ENCODE measurements at regions not wholly inside any gene's neighbourhood (a gene's known extent, or its start where the extent isn't known, plus 50 kb on each side); places are given as distances from the start of the nearest gene placed in this dataset.

- H3K4me2 ChIP-seq: no peak overlapping the region
- H3K4me1 Mint-ChIP-seq: peaks cover 62% of the 10 kb centered on the region
These were observed 63.3 kb upstream of the PRPS1 start for GRCh38 chrX:107565015-107565414.

More at GRCh38 chrX:107565015-107565414, 63.3 kb upstream of the PRPS1 start:
- TF ChIP-seq CREB1 (CRISPR knock-in tag; IDR thresholded peaks at IDR 0.05; ENCODE audit: low read depth) (no peak), ETS1 (IDR thresholded peaks at IDR 0.05) (no peak), ZNF331 (CRISPR knock-in tag; IDR thresholded peaks at IDR 0.05; ENCODE audit: low read depth) (no peak), EZH2phosphoT487 (IDR thresholded peaks at IDR 0.05; ENCODE audit: unreplicated experiment) (no peak), ZNF114 (CRISPR knock-in tag; IDR thresholded peaks at IDR 0.05) (no peak), ZNF462 (CRISPR knock-in tag; IDR thresholded peaks at IDR 0.05) (no peak), REST (IDR thresholded peaks at IDR 0.05; ENCODE audit: unreplicated experiment) (no peak), EZH2 (IDR thresholded peaks at IDR 0.05; ENCODE audit: low read depth, unreplicated experiment) (no peak), POLR2AphosphoS5 (IDR thresholded peaks at IDR 0.05; ENCODE audit: low read depth) (no peak)
- no peaks in the 10 kb centered on the region for H4K20me1 ChIP-seq (replicated peaks; ENCODE audit: insufficient read depth)
- H3F3A ChIP-seq (replicated peaks; ENCODE audit: low read depth): no peaks in the 10 kb centered on the region
- H2AFZ ChIP-seq: no peak overlapping the region
- Mint-ChIP-seq H3K4me3 (no peak overlapping the region), H3K27ac (no peak overlapping the region), H3K27me3 (ENCODE audit: insufficient read depth, low read depth, poor library complexity) (peaks cover 6% of the 10 kb centered on the region), H3K36me3 (ENCODE audit: low read depth) (no peaks in the 10 kb centered on the region), H3K9me3 (no peaks in the 10 kb centered on the region)
- peaks cover 16% of the 10 kb centered on the region for H3K4me1 ChIP-seq (ENCODE audit: insufficient read depth)
- no peaks in the 10 kb centered on the region for H3K9me2 ChIP-seq (ENCODE audit: insufficient read depth)
- no peak for DNase-seq (ENCODE audit: low spot score)
- no peaks in the 10 kb centered on the region for H3K27me3 ChIP-seq (ENCODE audit: insufficient read depth)
- no peak overlapping the region for H3K27ac ChIP-seq (ENCODE audit: low read depth)
- no peak overlapping the region for H3K4me3 ChIP-seq
- no peaks in the 10 kb centered on the region for H3K79me2 ChIP-seq (replicated peaks; ENCODE audit: insufficient read depth)
- H3K36me3 ChIP-seq (ENCODE audit: insufficient read depth): no peaks in the 10 kb centered on the region
- no peak for ATAC-seq
